Astrocyte of the spinal cord (primary cell): ENCODE measurements at regions not wholly inside any gene's neighbourhood (a gene's known extent, or its start where the extent isn't known, plus 50 kb on each side); places are given as distances from the start of the nearest gene placed in this dataset.
A peak's percentile ranks its signal among the peaks of the same experiment; 100 is the strongest.
"Not testable (repeated sequence)": the region's sequence is repeated elsewhere in the genome, so short reads cannot be mapped to it uniquely, and the experiment has no call there.

Experiments used
- DNase-seq: peaks from one replicate; pipeline ENCODE4 v3.0.0; 2011; ENCODE audit warnings: low read depth, low spot score
- H3K4me3 ChIP-seq: 2 replicates; pipeline ENCODE4 v1.5.1; 2011; ENCODE audit warnings: low read depth, mild to moderate bottlenecking, low read length, moderate library complexity
- CTCF ChIP-seq: IDR thresholded peaks from 2 replicates; pipeline ENCODE4 v1.5.1; 2012; ENCODE audit warnings: low read depth, mild to moderate bottlenecking, low read length, inconsistent platforms
- in situ Hi-C: cut with HindIII; loops from 2 replicates; pipeline ENCODE4 v1.10.0; 2017; ENCODE audit warnings: low sequenced_read_pairs

- in situ Hi-C loops: no loop called here
- no peak overlapping the region for H3K4me3 ChIP-seq
- TF ChIP-seq CTCF: peak; percentile 50
- DNase-seq: peak; percentile 90
Observed at GRCh38 chr4:156294577-156294976, 340.9 kb upstream of the CTSO start.

GRCh38 chr4:156293657-156294297 lies 340.1 kb upstream of the CTSO start:
- H3K4me3 ChIP-seq: no peak overlapping the region
- peak; percentile 91 for DNase-seq
- in situ Hi-C loops: no loop called here
- no peak for TF ChIP-seq CTCF

- in situ Hi-C loops: no loop called here
- H3K4me3 ChIP-seq: no peak overlapping the region
- TF ChIP-seq CTCF: no peak
- peak; percentile 49 for DNase-seq
Observed at GRCh38 chr4:156291317-156291716, 337.7 kb upstream of the CTSO start.

GRCh38 chr4:156290811-156291210 lies 337.1 kb upstream of the CTSO start:
- no peak for TF ChIP-seq CTCF
- no peak overlapping the region for H3K4me3 ChIP-seq
- in situ Hi-C loops: no loop called here
- DNase-seq: peak; percentile 35

GRCh38 chr4:156290026-156290425 lies 336.4 kb upstream of the CTSO start:
- in situ Hi-C loops, H3K4me3 ChIP-seq, DNase-seq: not testable (repeated sequence)

- H3K4me3 ChIP-seq: no peak overlapping the region
- in situ Hi-C loops: no loop called here
- DNase-seq: no peak
- no peak for TF ChIP-seq CTCF
Observed at GRCh38 chr4:156280686-156281085, 327.0 kb upstream of the CTSO start.

GRCh38 chr4:156265407-156265806 lies 311.7 kb upstream of the CTSO start:
- in situ Hi-C loops: no loop called here
- no peak for TF ChIP-seq CTCF
- H3K4me3 ChIP-seq: no peak overlapping the region
- no peak for DNase-seq
